Activated CD4-positive, alpha-beta T cell treated with anti-CD3 and anti-CD28 coated beads for 36 hours (primary cell): ENCODE measurements at regions not wholly inside any gene's neighbourhood (a gene's known extent, or its start where the extent isn't known, plus 50 kb on each side); places are given as distances from the start of the nearest gene placed in this dataset.

Source experiments
- ATAC-seq: fragments of 200-7000 bp; cut with Tn5 transposase; one replicate; pipeline ENCODE4 v1.10.0; 2021; ENCODE audit warnings: mild to moderate bottlenecking, moderate library complexity
- CTCF ChIA-PET: fragments of 350-600 bp; sonication (Branson Sonifier 250); formaldehyde crosslinking; loops from one replicate; lab custom pipeline; 2021; ENCODE audit warnings: antibody characterized with exemption; lab: Charles Lee
- POLR2A ChIA-PET: fragments of 350-600 bp; sonication (Branson Sonifier 250); formaldehyde crosslinking; loops from one replicate; lab custom pipeline; 2021; ENCODE audit warnings: antibody characterized with exemption, inconsistent platforms; lab: Charles Lee
- DNase-seq: peaks from one replicate; pipeline ENCODE4 v3.0.0-alpha.2; 2020
- H3K27ac Mint-ChIP-seq: one replicate; pipeline ENCODE4 v1.8.0; 2021; ENCODE audit warnings: mixed read lengths
- H3K27me3 Mint-ChIP-seq: one replicate; pipeline ENCODE4 v1.8.0; 2021; ENCODE audit warnings: mixed read lengths
- H3K36me3 Mint-ChIP-seq: one replicate; pipeline ENCODE4 v1.8.0; 2021; ENCODE audit warnings: low read depth, mixed read lengths
- H3K4me1 Mint-ChIP-seq: one replicate; pipeline ENCODE4 v1.8.0; 2021; ENCODE audit warnings: mixed read lengths
- H3K4me3 Mint-ChIP-seq: one replicate; pipeline ENCODE4 v1.8.0; 2021; ENCODE audit warnings: mild to moderate bottlenecking, moderate library complexity, mixed read lengths
- H3K9me3 Mint-ChIP-seq: one replicate; pipeline ENCODE4 v1.8.0; 2021; ENCODE audit warnings: low read depth, mixed read lengths
- intact Hi-C, 2 experiments: fragments of 100-400 bp; cut with DNase I in 1 of 2; cut with micrococcal nuclease in 1 of 2; formaldehyde crosslinking; loops; one replicate each; pipeline versions ENCODE4 v1.14.2 to v1.15.1; 2022 to 2024; cut with DNase I, micrococcal nuclease

- Mint-ChIP-seq H3K36me3 (no peaks in the 10 kb centered on the region), H3K27ac (no peak overlapping the region), H3K4me1 (peaks cover 14% of the 10 kb centered on the region), H3K9me3 (no peaks in the 10 kb centered on the region), H3K27me3 (no peaks in the 10 kb centered on the region), H3K4me3 (no peak overlapping the region)
- ChIA-PET CTCF (no interaction called here), POLR2A (no interaction called here)
- intact Hi-C loops, result no loop called here
- ATAC-seq (no peak), DNase-seq (no peak)
Observed at GRCh38 chr12:90024262-90024661, 315.6 kb upstream of the ATP2B1 start.

DNA sequence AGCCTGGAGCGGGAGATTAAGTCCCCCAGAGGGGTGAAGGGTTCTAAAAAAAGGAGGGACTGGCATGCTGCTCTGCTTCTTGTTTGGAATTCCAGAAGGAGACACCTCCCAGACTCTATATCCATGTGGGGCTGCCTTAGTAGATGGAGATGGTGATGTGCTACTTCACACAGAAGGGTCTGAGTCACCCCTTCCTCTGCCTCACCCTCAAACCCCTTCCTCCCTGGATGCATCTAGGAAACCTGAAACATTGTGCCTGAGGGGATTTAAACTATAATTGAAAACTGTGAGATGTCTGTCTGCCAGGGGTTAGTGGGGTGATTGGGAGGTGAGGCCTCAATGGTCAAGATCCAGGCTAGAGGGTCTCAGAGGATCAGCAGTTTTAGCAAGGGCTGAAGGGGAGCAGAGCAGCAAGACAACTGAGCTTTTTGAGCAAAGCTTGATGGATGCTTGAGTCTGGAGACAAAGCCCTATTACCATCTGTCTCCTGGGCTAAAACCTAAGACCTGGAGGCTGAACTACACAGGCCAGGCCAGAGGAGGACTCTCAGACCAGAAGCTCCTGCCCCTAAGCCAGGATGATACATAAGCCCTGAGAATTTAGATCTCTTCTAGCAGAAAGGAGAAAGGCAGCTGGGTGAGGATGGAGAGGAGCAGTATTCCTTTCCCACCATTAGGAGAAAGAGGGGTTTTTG is 314.7 kb upstream of the ATP2B1 start:
- no peaks in the 10 kb centered on the region for H3K9me3 Mint-ChIP-seq

DNA sequence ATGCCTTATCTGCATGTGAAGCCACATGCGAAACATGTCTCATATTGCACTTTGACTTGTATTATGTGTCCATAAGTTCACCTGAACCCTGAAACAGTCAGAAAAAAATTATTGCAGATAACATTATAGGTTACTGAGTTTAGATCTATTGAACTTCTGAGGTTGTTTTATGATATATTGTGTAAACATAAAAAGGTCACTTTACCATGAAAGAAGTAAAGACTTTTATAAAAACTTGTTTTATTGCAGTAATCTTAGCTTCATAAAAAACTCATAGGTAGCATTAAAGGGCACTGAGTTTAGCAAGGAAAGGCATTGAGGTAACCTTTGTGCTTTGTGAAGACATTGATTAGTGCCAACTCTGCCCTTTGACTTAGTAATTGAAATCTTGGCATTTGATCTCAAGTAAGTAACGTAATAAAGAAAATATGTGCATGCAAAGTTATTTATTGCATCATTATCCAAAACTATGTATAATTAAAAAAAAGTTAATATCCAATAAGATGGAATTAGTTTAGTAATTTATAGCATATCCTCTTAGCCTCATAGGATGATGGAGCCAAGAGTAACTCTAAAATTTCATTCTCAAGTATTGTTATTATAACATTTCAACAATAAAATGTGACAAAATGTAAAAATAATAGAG is 313.3 kb upstream of the ATP2B1 start:
- ATAC-seq, result no peak
- ChIA-PET CTCF (interaction anchor here (0.6 kb wide), 1 partner anchor 478 kb away, joined by 3 read pairs; no protein-coding TSS in a partner anchor), POLR2A (no interaction called here)
- Mint-ChIP-seq H3K27ac (no peak overlapping the region), H3K36me3 (no peaks in the 10 kb centered on the region), H3K4me3 (no peak overlapping the region), H3K4me1 (no peaks in the 10 kb centered on the region), H3K9me3 (no peaks in the 10 kb centered on the region), H3K27me3 (no peaks in the 10 kb centered on the region)
- intact Hi-C loops, result no loop called here
- DNase-seq, result no peak

More for the DNA sequence above, 314.7 kb upstream of the ATP2B1 start:
- ATAC-seq, result no peak
- DNase-seq, result no peak
- ChIA-PET CTCF (no interaction called here), POLR2A (no interaction called here)
- Mint-ChIP-seq H3K4me3 (no peak overlapping the region), H3K36me3 (no peaks in the 10 kb centered on the region), H3K4me1 (peaks cover 5% of the 10 kb centered on the region), H3K27ac (no peak overlapping the region), H3K27me3 (no peaks in the 10 kb centered on the region)
- intact Hi-C loops, result no loop called here

- CTCF ChIA-PET, result interaction anchor here (0.7 kb wide), 1 partner anchor 9 kb away, joined by 3 read pairs; no protein-coding TSS in a partner anchor
- intact Hi-C loops, result no loop called here
- no peak overlapping the region for H3K27ac Mint-ChIP-seq
- no peaks in the 10 kb centered on the region for H3K27me3 Mint-ChIP-seq
- H3K4me1 Mint-ChIP-seq, result no peaks in the 10 kb centered on the region
- DNase-seq (no peak), ATAC-seq (no peak)
- H3K4me3 Mint-ChIP-seq, result no peak overlapping the region
- POLR2A ChIA-PET, result no interaction called here
- no peaks in the 10 kb centered on the region for H3K36me3 Mint-ChIP-seq
- no peaks in the 10 kb centered on the region for H3K9me3 Mint-ChIP-seq
Observed at GRCh38 chr12:90020881-90021280, 312.2 kb upstream of the ATP2B1 start.

DNA sequence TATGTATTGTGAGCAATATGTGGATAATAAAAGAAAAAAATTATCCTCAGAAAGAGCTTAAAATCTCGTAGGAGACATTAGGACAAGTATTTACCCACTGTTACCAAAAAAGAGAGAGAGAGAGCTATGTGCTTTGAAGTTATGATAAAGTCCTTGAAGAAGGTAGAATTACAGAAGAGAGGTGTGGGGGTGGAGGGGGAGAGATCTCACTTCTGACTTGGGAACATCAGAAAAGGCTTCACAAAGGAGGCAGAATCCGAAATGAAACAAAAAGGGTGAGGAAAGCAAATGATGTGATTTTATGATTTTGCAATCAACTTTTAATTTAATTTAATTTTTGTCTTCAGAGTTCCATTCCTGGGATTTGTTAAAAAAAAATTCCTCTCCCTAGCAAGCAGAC is 311.8 kb upstream of the ATP2B1 start:
- ATAC-seq (no peak), DNase-seq (no peak)
- no peak overlapping the region for H3K4me3 Mint-ChIP-seq
- intact Hi-C loops, result no loop called here
- H3K27me3 Mint-ChIP-seq, result no peaks in the 10 kb centered on the region
- H3K27ac Mint-ChIP-seq, result no peak overlapping the region
- no peaks in the 10 kb centered on the region for H3K9me3 Mint-ChIP-seq
- CTCF ChIA-PET, result interaction anchor here (0.5 to 1.1 kb wide), 4 partner anchors 8 to 477 kb away, joined by 3 read pairs; no protein-coding TSS in a partner anchor
- POLR2A ChIA-PET, result no interaction called here
- H3K4me1 Mint-ChIP-seq, result no peaks in the 10 kb centered on the region
- H3K36me3 Mint-ChIP-seq, result no peaks in the 10 kb centered on the region

- ChIA-PET POLR2A (no interaction called here), CTCF (interaction anchor here (0.5 to 1.1 kb wide), 3 partner anchors 8 to 476 kb away, joined by 3 read pairs; no protein-coding TSS in a partner anchor)
- ATAC-seq, result no peak
- Mint-ChIP-seq H3K4me1 (no peaks in the 10 kb centered on the region), H3K27ac (no peak overlapping the region), H3K36me3 (no peaks in the 10 kb centered on the region), H3K4me3 (no peak overlapping the region), H3K27me3 (no peaks in the 10 kb centered on the region), H3K9me3 (no peaks in the 10 kb centered on the region)
- intact Hi-C loops, result no loop called here
- no peak for DNase-seq
Observed at GRCh38 chr12:90020014-90020413, 311.4 kb upstream of the ATP2B1 start.

- ChIA-PET POLR2A (no interaction called here), CTCF (no interaction called here)
- DNase-seq, result no peak
- no peak overlapping the region for H3K4me3 Mint-ChIP-seq
- intact Hi-C loops, result no loop called here
- H3K4me1 Mint-ChIP-seq, result no peaks in the 10 kb centered on the region
- no peak overlapping the region for H3K27ac Mint-ChIP-seq
- no peak for ATAC-seq
- no peaks in the 10 kb centered on the region for H3K9me3 Mint-ChIP-seq
- no peaks in the 10 kb centered on the region for H3K27me3 Mint-ChIP-seq
- no peaks in the 10 kb centered on the region for H3K36me3 Mint-ChIP-seq
Observed at GRCh38 chr12:90017316-90017715, 308.7 kb upstream of the ATP2B1 start.

DNA sequence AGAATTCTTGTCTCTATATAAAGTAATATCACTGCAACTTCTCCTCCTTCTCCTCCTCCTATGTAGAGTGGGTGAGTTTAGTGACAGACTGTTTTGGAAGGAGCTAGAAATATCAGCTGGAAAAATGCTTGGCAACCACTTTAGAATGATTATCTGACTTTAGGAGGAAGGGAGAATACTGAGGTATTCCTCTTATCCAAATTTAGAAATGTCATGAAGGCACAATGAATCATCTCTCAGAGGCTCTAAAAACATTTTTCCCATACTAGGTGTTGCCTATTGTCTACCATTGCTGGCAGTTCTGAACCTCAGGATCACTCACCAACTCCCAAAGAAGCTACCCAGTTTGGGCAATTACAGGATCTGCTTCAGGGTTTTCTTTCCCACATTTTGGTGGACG is 306.6 kb upstream of the ATP2B1 start:
- H3K27ac Mint-ChIP-seq, result no peak overlapping the region
- no peaks in the 10 kb centered on the region for H3K9me3 Mint-ChIP-seq
- H3K4me3 Mint-ChIP-seq, result no peak overlapping the region
- ChIA-PET POLR2A (no interaction called here), CTCF (interaction anchor here (0.6 to 1.5 kb wide), 5 partner anchors 41 to 472 kb away, joined by 3 to 4 read pairs (median 3); no protein-coding TSS in a partner anchor)
- no peak for DNase-seq
- no peaks in the 10 kb centered on the region for H3K27me3 Mint-ChIP-seq
- ATAC-seq, result no peak
- intact Hi-C loops, result no loop called here
- no peaks in the 10 kb centered on the region for H3K4me1 Mint-ChIP-seq
- no peaks in the 10 kb centered on the region for H3K36me3 Mint-ChIP-seq

- H3K36me3 Mint-ChIP-seq, result no peaks in the 10 kb centered on the region
- no peaks in the 10 kb centered on the region for H3K27me3 Mint-ChIP-seq
- no peaks in the 10 kb centered on the region for H3K9me3 Mint-ChIP-seq
- H3K4me3 Mint-ChIP-seq, result no peak overlapping the region
- no peak for DNase-seq
- CTCF ChIA-PET, result no interaction called here
- POLR2A ChIA-PET, result no interaction called here
- no peaks in the 10 kb centered on the region for H3K4me1 Mint-ChIP-seq
- intact Hi-C loops, result no loop called here
- ATAC-seq, result peak; percentile 36
- no peak overlapping the region for H3K27ac Mint-ChIP-seq
Observed at GRCh38 chr12:90013409-90013808, 304.8 kb upstream of the ATP2B1 start.

DNA sequence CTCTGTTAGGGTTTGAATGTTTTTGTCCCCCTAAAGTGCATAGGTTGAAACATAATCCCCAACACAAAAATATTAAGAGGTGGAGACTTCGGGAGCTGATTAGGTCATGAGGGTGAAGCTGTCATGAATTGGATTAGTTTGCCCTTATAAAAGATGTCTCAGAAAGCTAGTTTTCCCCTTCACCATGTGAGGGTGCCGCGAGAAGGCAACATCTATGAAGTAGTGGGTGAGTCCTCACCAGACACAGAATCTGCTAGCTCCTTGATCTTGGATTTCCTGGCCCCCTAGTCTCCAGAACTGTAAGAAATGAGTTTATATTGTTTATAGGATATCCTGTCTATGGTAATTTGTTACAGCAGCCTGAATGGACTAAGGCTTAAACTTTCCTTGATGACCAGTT is 301.5 kb upstream of the ATP2B1 start:
- ATAC-seq (no peak), DNase-seq (no peak)
- no peak overlapping the region for H3K27ac Mint-ChIP-seq
- H3K4me3 Mint-ChIP-seq, result no peak overlapping the region
- ChIA-PET POLR2A (no interaction called here), CTCF (interaction anchor here (0.8 kb wide), 1 partner anchor 91 kb away, joined by 3 read pairs; no protein-coding TSS in a partner anchor)
- intact Hi-C loops, result no loop called here
- no peaks in the 10 kb centered on the region for H3K4me1 Mint-ChIP-seq
- H3K9me3 Mint-ChIP-seq, result no peaks in the 10 kb centered on the region
- H3K36me3 Mint-ChIP-seq, result no peaks in the 10 kb centered on the region
- no peaks in the 10 kb centered on the region for H3K27me3 Mint-ChIP-seq

DNA sequence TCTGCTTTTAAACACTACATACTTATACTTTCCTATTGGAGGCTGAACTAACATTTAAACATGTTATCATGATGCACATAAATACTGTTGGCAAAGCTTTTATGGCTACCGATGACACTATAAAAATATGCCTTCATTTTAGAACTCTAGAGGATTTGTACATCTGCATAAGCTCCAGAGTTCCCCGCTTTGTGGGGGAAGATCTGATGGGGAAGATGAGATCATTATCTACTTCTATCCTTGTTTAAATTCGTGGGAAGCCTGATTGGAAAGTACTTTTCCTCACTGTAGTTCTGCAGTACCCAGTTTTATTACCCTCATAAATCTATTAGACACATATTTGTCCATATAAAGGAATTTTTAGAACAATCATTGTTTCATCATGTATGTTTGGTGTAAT is 299.6 kb upstream of the ATP2B1 start:
- DNase-seq, result no peak
- Mint-ChIP-seq H3K9me3 (no peaks in the 10 kb centered on the region), H3K4me3 (no peak overlapping the region), H3K27me3 (no peaks in the 10 kb centered on the region), H3K36me3 (no peaks in the 10 kb centered on the region), H3K4me1 (no peaks in the 10 kb centered on the region), H3K27ac (no peak overlapping the region)
- POLR2A ChIA-PET, result no interaction called here
- CTCF ChIA-PET, result no interaction called here
- no peak for ATAC-seq
- intact Hi-C loops, result no loop called here
